ACHN (cell line): ENCODE measurements at regions not wholly inside any gene's neighbourhood (a gene's known extent, or its start where the extent isn't known, plus 50 kb on each side); places are given as distances from the start of the nearest gene placed in this dataset.

Experiments
- DNase-seq: peaks from one replicate; pipeline ENCODE4 v3.0.0-alpha.2; 2015
- in situ Hi-C: cut with HindIII; loops from 2 replicates; pipeline ENCODE4 v1.10.0; 2017; ENCODE audit warnings: low sequenced_read_pairs, low pct_ligation_motif_present, low pct_unique_long_range_greater_than_20kb

DNA sequence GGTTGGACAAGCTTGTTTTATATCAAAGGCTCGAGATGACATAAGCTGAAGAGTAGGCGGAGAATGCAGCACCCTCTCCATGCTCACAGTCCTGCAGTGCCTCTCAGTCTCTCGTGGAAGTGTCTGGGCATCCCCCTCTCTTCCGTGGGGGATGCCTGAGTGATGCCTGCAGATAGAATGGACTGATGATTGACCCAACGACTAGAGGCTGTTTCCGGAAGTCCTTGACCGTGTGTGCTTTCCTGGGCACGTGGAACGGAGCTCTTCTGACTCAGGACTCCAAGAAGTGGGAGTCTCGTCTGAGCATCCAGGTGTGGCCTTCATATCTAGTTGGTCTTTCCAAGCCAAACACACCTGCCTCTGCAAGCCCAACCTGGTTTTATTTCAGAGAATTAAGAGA is 241.8 kb upstream of the IRX2 start:
- no peak for DNase-seq
- in situ Hi-C loops: no loop called here

DNA sequence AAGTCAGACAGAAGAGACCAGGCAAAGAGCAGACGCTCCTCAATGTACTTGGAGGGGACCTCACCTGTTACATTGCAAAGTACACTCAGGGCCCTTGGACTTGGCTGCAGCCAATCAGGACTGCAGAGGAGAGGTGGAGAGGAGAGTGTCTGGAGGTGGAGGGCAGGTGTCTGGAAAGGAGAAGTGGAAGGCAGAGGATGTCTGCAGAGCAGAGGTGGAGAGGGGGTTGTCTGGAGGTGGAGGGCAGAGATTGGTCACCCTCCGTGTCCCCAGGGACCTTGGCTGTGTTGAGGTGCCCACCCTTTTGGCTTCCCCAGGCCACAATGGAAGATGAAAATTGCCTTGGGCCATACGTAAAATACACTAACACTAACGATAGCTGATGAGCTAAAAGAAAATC is 241.3 kb upstream of the IRX2 start:
- DNase-seq: no peak
- in situ Hi-C loops: no loop called here

DNA sequence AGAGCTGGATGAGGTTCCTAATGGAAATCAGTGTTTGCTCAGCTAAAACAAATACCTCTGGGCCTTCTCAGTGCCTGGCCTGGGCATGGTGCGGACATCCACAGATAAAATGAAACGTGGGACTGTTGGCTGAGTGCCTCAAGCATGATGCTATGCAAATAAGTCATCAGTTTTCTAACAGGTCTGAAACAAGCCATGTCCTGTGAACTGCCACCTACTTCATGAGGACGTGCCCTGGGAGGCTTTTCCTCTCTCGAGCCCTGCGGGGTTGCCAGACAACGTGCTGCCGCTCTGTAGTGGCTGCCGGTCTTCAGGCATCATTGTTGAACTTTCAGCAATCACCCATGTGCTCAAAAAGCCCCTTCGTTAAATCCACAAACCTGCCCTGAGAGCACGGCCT is 240.4 kb upstream of the IRX2 start:
- DNase-seq: no peak
- in situ Hi-C loops: no loop called here

DNA sequence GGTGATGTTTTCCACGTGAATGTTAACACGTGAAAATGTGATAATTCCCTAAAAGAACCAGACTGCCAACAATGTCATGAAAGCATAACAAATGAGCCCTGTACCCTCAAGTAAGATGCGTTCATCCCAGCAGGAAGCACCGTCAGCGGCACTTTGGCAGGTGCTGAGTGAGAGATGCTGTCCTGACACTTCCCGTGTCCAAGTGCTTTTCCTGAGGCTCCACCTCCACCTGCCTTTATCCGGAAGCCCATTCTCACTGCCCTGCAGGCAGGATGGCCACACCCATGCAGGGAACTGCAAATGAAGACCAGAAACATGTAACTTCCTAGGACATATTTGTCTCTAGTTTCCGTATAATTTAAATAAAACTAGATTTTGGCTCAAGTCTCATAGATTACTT is 238.0 kb upstream of the IRX2 start:
- in situ Hi-C loops: no loop called here
- DNase-seq: no peak

DNA sequence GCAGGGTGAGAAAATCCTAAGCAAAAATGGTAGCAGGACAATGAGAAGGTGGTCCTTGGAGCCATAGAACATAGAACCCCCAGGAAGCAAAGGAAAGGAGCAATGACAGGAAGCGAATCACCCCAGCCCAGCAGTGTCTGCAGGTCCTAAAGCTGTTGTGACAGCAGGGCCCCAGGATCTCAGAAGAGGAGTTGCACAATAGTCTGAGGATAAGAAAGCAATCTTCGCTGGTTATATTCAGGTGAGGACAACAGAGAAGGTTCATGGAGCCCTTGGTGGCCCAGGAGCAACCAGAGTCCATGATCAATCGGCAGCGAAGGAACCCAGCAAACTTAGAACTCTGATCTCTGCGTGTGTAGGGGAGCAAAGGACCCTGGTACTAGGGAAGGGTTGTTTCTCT is 234.8 kb upstream of the IRX2 start:
- in situ Hi-C loops: no loop called here
- no peak for DNase-seq

DNA sequence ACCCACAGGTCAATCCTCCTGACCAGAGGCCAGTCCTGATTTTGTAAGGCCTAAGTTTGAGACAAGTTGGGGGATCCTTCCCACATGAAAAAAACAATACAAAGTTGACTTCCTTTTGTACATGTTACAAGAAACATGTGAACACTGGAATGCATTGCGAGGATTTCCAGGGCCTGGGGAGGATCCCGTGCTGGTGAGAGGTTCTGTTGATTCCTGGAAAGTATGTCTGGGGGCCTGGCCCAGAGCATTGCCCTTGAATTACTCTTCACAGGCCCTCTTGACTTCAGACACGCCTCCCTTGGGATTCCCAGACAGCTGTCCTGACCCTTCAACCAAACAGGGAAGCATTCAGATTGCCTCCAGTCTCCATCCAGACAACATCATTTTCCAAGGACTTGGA is 234.2 kb upstream of the IRX2 start:
- in situ Hi-C loops: no loop called here
- DNase-seq: no peak

DNA sequence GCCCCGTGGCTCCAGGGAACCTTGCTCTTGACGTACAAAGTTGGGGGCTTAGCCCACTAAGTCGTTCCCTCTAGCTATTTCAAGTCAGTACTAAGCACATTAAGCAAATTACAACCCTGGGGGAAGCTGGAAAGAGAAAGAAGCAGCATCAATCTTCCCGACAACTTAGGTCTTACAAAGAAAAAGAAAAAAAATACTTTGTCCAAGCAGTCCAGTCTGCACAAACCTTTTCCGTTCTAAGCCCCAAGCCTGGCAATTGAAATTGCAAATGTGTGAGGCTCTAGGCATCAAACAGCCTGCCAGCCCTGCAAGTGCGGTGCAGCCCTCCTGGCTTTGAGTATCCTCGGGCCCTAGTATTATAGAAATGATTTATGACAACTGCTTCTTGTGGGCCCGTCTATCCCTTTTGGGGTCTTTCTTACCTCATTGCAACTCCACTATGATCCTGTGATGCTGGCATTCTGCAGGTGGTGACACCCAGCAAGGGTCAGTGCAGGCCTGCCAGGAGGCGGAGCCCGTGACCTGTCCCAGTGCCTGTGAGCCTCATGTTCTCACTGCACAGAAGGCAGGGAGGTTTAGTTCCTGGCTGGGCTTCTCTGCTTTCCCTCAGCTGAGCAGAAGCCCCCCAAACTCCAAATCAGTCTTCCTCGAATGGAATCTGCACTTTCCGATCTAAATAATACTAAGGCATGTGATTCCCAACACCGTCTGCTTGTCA is 232.3 kb upstream of the IRX2 start:
- no peak for DNase-seq
- in situ Hi-C loops: no loop called here

DNA sequence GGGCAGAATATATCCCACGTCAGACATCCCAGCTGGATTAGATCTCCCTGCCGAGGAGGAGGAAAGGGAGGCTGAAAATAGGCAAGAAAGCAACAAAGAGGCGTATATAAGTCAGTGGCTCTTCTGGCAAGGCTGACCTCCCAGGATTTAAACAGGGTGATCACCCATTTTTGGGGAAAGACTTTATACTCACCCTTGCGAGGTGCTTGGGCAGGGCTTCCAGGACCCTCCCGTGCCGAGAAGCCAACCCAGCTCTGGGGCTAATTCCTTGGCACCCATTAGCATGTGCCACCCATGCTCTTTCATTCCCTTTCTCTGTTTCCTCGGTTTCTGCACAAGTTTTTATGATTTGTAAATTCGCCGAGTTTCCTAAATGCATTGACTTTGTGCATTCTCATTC is 230.2 kb upstream of the IRX2 start:
- DNase-seq: no peak
- in situ Hi-C loops: no loop called here

DNA sequence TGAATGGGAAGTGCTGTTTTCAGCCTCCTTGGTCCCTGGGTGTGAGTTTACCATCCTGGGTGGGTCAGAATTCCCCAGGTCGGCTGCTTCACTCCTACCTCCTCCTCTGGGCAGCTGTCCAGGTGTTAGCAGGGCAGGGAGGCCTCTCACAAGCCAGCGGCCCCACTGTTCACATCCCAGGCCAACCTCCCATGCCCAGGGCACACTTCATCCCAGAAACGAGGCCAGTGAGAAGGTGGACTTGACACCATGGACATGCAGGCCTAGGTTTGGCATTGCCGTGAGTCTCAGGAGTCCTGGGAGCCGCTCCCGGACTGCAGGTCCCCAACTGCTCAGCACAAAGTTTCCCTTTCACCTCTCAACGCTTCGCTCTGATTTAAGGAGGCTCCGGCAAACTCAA is 229.6 kb upstream of the IRX2 start:
- in situ Hi-C loops: no loop called here
- no peak for DNase-seq

DNA sequence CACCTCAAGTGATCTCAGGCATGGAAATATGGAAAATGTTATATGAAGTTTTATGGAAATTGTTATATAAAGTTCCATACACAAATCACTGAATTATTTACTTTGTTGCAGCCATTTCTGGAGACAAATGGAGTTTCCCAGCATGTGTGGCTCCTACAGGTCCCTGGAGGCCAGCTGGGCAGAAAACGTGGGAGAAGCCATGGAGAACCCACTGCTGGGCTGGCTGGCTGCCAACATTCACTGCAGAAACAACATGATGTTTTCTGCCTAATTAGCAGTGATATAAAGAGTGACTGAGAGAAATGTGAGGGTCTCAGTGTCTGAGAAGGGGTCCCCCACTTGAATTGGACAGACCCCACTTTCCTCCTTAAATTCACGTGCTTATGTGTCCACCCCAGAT is 208.8 kb upstream of the IRX2 start:
- no peak for DNase-seq
- in situ Hi-C loops: no loop called here

DNA sequence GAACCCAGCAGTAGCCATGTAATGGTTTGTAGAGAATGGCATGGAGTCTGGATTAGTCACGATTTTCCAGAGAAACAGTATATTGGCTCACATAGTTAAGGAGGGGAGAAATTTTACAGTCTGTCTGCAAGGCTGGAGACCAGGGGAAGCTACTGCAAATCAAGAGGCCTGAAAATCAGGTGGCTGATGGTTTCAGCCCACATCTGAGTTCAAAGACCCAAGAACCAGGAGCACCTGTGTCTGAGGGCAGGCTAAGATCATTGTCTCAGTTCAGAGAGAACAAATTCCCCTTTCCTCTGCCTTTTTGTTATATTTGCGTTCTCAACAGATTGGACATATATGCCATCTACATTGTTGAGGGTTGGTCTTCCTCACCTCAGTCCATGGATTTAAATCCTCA is 207.5 kb upstream of the IRX2 start:
- no peak for DNase-seq
- in situ Hi-C loops: no loop called here

DNA sequence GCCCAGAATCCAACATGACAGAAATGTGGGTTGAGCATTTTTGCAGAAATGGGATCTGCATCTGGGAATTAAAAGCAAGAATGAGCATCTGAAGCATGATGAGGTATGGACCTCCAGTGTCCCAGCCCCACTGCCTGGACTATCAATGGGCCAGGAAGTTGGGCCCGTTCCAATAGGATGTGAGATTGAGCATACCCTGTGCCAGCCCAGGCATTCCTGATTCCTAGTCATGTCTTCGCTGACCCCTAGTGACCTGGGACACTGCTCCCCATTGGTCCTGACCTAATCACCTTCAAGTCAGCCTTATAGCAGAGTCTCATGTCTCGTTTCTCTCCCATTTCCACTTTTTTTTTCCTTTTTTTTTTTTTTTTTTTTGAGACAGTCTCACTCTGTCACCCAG is 197.4 kb upstream of the IRX2 start:
- in situ Hi-C loops: no loop called here
- DNase-seq: no peak

DNA sequence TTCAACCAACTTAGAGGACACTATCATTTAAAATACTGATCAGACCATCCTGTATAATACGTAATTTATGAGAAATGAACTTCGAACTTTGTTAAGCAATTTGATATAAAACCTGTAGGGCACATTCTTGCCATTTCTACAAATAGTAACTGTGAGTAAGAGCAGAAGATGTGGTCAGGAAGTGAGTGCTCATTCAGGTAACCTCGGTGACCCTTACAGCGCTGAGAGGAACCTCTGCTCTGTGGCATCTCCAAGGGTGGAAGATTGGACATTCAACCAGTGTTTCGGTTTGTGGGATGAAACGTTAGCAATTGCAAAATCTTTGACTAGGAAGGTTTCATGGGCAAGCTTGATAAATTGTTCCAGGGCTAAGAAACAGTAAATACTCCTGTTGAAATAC is 194.8 kb upstream of the IRX2 start:
- in situ Hi-C loops: no loop called here
- no peak for DNase-seq

DNA sequence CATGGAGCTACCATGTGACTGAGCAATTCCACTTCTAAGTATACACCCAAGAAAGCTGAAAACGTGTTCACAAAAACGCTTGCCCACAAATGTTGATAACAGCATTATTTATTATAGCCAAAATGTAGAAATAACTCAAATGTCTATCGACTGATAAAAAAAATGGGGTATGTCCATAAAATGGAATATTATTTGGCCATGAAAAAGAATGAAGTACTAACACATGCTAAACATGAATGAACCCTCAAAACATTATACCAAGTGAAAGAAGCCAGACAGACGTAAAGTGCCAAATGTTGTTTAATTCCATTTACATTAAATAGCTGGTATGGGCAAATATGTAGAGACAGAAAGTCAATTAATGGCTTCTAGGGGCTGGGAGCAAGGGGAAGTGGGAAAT is 184.9 kb upstream of the IRX2 start:
- in situ Hi-C loops: no loop called here
- DNase-seq: no peak

DNA sequence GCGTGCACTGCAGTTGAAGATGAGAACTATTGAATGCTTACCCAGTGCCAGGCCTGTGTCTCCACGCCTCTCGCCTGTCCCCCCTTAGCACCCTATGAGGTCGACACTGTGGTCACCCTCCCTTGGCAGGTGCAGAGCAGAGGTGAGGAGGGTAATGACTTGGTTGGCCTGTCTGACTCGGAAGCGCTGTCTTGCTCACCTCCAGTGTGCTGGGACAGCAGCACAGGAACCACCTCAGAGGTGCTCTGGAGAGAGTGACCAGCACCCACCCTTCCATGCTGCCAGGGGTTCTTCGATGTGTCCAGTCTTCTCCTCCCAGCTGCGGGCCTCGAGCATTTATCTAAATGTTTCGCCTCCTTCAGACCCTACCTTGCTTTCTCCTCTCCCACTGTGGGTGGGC is 178.3 kb upstream of the IRX2 start:
- DNase-seq: no peak
- in situ Hi-C loops: no loop called here

DNA sequence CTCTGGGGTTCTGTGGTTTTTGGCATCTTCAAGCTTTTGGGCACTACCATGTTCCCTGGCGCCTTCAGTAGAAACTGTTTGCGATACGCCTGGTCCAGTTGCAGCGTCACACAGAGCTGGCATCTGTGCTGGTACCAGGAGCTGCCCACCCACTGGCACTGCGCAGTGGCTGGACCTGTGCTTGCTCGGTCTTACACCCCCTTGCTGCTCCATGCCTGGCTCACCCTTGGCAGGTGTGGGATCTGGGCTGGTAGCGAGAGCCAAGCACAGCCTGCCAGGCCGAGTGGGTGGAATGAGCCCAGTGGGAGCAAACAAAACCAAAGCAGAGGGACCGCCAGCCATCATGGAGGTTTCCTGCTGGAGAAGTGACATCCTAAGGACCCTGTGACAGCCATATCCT is 170.2 kb upstream of the IRX2 start:
- no peak for DNase-seq
- in situ Hi-C loops: no loop called here

DNA sequence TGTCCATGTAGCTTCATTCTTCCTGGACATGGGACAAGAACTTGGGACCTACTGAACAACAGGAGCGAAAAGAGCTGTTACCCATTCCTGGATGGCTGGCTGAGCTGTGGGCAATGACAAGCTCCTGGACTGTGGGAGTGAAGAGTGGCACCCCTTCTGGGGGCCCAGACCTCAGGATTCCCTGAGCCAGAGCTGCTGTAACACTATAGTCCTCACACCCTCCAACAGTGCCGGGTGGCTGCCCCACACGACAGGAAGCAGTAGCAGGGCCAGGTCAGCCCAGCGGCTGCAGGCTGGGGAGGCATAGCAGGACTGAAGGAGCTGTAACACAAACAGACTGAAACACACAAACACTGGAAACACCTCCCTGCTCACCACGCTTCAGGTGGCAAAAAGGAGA is 169.7 kb upstream of the IRX2 start:
- DNase-seq: no peak
- in situ Hi-C loops: no loop called here

DNA sequence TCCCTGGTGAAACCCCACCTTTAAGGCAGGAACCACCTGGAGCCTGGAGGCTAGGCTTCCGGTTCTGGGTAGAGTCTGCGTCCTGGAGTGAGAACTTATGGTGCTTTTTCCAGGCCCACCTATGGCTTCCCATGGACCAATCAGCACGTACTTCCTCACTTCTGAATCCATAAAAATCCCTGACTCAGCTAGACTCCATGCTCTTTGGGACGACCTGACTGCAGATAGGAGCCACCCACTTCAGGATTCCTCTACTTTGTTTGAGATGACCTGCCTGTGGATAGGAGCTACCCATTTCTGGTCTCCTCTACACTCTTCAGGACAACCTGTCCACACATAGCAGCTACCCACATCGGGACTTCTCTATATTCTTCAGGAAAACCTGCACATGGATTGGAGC is 168.8 kb upstream of the IRX2 start:
- no peak for DNase-seq
- in situ Hi-C loops: no loop called here

DNA sequence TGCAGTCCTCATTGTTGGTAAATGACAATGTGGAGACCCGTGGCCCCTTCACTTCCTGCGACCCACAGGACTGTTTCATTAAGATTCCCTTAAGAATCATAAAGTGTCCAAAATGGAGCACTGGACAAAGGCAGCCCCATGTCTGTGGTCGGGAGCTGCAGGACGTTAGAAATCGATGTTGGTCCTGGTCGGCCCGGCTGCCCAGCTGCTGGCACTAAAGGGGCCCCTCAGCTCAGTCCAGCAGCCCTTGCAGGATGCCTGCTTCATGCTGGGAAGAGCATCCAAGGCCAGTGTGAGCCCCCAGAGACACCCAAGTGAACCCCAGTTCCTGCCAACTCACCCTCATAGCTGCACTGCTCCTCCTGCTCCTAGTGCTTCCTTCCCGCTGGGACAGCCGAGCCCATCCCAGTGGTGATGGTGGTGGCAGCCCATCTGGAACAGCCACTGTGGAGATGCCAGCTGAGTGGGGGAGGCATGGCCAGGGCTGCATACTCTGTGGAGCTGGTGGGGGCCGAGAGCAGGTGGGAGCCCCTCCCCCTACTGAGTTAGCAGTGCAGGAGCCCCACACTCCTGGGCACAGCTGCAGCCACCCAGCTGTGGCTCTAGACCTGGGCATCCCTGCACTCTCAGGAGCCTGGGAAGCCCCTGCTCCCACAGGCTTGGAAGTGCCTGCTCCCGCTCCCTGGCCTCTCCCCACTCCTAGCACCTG is 168.0 kb upstream of the IRX2 start:
- no peak for DNase-seq
- in situ Hi-C loops: no loop called here

DNA sequence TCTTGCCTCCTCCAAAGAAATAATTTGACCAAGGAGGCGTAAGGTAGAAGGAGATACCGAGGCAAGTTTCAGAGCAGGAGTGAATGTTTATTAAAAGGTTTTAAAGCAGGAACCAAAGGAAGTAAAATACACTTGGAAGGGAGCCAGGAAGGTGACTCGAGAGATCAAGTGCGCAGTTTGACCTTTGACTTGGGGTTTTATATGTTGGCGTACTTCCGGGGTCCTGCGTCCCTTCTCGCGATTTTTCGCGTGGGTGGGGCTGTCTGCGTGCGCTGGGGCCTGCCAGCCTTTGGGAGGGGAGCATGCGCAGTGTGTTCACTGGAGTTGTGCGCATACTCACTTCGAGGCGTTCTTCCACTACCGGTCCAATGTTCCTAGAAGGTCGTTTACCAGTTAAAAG is 166.0 kb upstream of the IRX2 start:
- DNase-seq: no peak
- in situ Hi-C loops: no loop called here

DNA sequence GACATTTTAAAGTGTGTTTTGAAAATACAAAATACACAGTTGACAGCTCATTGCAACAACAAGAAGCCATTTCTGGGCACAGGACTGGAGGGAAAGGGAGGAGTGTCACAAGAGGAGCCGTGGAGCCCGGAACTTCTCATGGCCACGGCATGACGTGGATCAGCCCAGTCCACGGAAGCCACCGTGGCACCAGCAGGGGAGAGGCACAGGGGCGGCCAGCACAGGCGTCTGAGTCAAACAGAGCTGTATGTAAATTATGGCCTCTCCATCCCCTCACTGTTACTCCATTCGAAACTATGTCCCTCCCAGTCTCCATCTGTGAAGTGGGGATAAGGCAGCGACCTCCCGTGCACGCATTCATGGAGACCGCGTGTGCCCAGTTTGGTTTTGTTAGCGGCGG is 165.6 kb upstream of the IRX2 start:
- no peak for DNase-seq
- in situ Hi-C loops: no loop called here
